ENCODE measurements at regions not wholly inside any gene's neighbourhood (a gene's known extent, or its start where the extent isn't known, plus 50 kb on each side); places are given as distances from the start of the nearest gene placed in this dataset.
"Not testable (repeated sequence)": the region's sequence is repeated elsewhere in the genome, so short reads cannot be mapped to it uniquely, and the experiment has no call there.

DNA sequence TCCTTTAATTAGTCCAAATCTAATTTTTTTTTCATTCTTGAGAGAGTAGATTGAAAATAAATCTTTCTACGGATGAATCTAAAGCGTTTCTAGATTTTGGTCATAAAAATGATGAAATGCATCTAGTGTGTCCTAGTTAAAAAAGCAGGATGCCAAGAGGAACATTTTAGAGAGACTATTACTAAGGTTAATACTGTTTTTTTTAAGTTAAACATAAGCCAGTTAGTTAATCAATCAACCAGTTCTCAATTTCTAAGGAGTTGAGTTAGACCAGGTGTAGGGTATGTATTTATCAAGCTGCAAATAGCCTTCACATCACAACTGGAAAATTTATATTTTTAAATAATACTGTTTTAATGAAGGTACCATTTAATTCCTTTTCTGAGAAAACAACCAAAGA, 679.5 kb upstream of the IGFBP7 start:
- no peak for DNase-seq

DNA sequence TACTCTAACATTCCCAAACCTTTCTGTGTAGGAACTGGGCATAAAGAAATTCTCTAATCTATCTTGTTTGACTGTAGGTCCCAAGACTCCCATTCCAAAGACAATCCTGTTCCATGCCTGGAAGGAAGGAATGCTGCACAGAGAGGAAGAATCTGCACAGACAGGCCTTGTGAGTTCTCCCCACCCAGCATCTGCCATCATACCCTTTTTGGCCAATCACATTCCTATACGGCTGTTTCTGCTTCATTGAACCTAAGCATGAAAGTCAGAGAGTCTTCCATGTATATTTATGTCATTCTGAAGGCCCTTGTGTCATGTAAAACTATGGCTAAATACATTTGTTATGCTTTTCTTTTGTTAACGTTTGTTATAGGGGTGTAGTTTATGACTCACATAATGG, 667.7 kb upstream of the IGFBP7 start:
- DNase-seq: no peak

DNA sequence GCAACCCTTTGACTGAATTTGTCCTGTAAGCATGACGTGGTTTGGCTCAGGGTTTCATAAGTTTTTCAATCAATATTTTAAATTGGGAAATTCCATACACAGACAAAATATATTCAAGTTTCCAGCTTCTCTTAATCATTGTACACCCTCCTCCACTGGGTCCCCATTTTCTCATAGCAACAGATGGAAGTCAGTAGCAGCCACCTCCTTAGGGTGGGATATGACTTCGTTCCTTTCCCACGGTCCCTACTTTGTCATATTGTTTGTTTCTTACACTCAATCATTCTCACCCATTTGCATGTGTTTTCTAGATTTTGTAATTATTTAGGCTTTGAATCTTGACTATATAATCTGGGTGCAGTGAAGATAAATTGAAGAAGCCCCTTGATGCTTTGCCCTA, 664.5 kb upstream of the IGFBP7 start:
- DNase-seq: no peak

DNA sequence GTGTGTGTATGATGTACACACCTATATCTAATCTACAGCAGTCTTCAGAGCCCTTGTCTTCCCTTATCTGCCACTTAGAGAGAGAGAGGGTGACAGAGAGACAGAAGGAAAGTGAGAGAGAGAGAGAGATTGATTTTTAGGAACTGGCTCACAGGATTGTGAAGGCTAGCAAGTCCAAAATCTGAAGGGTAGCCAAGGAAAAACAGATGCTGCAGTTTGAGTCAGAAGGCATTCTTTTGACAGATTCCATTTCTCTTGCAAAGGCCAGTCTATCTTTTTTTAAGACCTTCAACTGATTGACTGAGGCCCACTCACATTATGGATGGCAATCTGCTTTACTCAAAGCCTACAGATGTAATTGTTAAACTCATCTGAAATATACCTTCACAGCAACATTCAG, 664.0 kb upstream of the IGFBP7 start:
- no peak for DNase-seq

DNA sequence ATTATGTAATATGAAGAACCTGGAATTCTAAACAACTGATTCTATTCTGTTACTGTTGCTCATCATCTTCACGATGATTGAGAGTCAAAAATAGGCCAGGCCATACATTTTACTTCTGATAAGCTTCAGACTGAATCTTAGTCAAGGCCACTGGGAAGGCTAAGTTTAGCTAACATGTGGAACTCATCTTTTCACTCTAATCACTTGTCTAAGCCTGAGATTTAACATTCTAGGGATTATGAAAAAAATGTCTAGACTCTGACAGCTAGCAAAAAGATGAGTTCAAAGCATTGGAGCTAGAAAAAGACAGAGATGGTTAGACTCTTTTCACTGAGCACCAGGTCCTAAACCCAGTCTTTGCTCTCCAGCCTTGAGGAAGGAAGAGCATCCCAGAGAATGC, 656.2 kb upstream of the IGFBP7 start:
- DNase-seq: no peak

DNA sequence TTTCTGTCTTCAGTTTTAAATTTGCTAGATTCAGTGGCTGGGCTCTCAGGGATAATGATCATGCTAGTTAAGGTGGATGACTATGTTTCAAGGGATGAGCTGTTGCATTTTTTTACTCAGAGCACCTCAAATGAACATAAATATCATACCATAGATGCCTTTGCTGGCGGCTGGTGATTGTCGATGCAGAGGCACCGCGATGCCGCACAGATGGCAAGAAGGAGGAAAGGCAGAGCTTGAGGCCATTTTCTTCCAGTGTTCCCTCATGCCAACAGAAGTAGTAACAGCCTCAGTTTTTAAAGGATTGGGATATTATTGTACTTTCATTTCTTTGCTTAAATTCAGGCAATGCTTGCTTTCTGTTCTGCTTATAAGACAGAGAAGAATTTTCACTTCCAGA, 654.7 kb upstream of the IGFBP7 start:
- DNase-seq: no peak

DNA sequence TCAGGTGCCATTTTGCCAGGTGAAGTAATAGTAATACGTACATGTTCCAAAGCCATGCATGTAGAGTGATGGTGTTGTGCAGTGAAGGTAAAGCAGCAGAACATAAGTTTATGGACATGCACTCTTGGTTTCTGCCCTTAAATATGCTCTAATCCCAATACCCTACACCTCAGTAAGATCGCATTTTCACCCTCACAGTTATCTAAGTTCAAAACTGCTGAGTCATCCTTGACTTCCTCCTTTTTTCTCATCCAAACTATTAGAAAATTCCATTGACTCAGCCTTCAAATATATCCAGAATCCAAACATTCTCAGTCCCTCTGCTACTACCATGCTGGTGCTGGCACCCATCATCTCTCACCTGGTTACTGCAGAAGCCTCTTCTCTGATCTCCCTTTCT, 652.9 kb upstream of the IGFBP7 start:
- no peak for DNase-seq

DNA sequence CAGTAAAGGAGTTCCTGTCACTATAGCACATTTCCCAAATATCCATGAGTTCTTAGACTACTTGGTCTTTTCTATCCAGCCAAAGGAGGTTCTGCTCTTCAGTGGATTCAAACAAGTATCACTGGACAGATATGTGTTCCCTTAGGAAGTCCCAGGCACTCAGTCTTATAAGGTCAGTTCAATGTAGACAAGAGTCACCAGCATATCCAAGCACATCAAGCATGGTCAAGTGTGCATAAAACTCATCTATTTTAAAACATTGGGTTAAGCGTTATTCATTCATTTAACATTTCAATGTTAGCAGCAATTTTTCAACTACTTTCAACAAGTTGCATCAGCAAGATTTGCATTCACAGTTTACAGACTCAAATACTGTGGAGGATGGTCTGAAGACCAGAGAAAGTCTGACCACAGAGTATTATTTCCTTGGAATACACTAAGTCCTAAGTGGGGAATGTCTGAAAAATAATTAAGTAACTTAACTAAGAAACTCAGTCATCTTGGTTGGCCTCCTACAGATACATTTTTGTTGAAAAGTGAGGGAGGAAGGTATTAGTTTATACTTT, 630.5 kb upstream of the IGFBP7 start:
- no peak for DNase-seq

DNA sequence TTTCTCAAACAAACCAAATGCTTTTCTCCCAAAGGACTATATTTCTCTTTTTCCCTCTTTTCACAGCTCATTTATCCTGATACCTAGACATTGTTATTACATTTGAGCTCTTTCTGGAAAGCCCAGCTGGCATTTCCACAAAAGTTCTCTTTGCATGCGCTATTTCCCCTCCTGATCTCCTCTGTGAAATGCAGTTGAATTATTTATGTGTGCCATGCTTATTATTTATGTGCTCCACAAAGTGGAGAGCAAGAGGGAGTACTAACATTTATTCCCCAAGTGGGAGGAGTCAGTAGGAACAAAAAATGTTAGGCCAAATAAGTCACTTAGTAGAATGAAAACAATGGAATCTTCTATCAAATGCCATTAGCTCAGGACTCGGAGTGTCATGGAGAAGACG, 626.6 kb upstream of the IGFBP7 start:
- no peak for DNase-seq

DNA sequence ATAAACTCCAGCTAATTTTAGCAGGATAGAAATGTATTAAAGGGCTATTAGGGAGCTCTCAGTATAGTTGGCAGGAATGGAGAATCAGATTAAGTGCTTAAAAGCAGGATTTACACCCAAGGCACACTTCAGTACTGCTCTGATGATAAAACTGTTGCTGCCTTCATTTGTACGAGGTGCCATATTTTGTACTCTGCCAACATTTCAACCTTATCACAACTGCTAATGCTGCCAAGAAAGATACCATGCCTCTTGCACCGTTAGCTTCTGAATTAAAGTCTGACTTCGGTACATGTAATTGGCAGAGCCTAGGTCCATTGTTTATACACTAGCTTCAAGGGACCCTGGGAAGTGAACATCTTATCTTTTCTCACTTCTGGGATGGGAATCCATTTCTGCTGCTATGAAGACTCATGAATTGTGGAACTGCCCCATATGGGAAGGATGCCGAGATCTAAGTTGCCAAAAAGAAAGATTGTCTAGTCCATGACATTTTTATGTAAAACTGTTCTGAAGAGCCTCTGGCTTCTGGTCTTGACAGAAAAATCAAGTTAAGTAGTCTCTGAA, 624.0 kb upstream of the IGFBP7 start:
- DNase-seq: no peak

DNA sequence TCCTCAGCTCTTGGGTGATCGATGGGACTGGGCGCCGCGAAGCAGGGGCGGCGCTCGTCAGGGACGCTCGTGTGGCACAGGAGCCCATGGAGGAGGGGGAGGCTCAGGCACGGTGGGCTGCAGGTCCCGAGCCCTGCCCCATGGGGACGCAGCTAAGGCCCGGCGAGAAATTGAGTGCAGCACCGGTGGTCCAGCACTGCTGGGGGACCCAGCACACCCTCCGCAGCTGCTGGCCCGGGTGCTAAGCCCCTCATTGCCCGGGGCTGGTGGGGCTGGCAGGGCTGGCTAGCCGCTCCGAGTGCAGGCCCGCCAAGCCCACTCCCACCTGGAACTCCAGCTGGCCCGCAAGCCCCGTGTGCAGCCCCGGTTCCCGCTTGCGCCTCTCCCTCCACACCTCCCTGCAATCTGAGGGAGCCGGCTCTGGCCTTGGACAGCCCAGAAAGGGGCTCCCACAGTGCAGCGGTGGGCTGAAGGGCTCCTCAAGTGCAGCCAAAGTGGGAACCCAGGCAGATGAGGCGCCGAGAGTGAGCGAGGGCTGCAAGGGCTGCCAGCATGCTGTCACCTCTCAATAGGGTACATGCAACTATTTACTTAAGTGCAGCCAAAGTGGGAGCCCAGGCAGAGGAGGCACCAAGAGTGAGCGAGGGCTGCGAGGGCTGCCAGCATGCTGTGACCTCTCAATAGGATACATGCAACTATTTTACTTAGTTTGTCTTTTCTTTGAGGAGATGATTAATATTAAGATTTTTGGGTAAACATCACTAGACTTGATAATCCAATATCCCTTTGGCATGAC, 619.8 kb upstream of the IGFBP7 start:
- not testable (repeated sequence) for DNase-seq

DNA sequence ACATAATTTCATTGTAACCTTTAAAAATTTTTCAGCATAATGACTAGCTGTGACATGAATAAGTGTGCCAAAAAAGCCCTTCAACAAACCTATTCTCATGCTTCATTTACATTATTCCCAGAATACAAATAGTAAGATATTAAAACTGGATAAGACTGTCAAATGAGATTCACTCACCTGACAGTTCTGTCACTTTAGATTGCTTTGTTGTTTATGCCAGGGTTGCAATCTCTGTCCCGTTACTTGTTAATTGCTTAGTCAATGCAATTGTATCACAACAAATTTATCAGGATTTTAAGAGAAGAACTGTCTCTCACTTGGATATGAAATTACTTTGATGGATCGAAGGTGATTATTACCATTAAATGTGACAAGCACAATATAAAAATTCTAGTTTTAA, 616.0 kb upstream of the IGFBP7 start:
- DNase-seq: no peak

DNA sequence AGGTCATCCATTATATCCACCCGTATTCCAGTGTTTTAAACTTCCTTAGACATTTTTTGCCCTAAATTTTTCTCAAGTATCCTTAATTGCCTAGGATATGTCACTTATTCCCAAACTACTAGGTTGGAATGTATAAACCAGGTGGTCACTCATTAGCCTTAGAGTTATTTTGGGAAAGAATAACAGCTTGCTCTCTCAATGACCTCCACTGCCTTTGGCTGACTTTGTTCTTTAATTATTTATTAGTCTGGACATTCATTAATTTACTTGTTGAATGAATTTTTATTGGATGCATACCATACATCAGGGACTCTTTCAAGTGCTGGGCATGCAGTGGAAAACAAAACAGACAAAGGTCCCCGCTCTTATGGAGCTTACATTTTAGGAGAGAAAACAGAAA, 609.3 kb upstream of the IGFBP7 start:
- no peak for DNase-seq

DNA sequence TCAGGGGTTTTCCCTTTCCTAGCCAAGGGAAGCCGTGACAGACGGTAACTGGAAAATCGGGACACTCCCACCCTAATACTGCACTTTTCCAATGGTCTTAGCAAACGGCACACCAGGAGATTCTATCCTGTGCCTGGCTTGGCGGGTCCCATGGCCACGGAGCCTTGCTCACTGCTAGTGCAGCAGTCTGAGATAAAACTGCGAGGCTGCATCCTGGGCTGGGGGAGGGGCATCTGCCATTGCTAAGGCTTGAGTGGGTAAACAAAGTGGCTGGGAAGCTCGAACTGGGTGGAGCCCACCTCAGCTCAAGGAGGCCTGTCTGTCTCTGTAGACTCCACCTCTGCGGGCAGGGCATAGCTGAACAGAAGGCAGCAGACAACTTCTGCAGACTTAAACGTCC, 604.1 kb upstream of the IGFBP7 start:
- DNase-seq: not testable (repeated sequence)

DNA sequence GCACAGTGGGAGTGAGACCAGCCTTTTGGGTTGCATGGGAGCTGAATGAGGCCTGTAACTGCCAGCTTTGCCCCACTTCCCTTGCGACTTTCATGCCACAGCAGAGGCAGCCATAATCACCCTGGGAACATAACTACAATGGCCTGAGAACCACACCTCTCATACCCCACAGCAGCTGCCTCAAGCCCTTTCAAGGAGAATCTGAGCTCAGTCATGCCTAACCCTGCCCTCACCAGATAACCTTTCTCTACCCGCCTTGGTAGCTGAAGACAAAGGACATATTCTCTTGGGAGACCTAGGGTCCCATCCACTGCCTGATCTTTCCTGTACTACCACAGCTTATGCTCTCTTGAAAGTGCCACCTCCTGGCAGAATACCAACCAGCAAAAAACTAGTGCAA, 599.9 kb upstream of the IGFBP7 start:
- DNase-seq: no peak

DNA sequence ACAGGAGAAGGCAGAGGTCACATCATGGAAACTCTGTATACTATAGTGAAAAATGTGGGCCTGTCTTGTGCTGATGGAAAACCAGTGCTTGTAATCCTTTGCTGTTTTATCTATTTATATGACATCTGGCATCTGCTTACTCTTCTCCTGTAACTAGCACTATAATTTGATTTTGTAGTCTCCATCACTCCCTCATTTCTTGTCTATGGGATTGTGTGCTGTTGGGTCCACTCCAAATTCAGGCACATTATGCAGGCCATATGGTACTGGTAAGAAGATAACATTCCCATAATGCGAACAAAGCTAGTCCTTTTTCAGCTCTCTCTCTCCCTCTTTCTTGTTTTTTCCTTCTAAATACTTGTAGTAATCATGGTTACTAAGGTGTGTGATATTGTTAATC, 581.2 kb upstream of the IGFBP7 start:
- DNase-seq: no peak

DNA sequence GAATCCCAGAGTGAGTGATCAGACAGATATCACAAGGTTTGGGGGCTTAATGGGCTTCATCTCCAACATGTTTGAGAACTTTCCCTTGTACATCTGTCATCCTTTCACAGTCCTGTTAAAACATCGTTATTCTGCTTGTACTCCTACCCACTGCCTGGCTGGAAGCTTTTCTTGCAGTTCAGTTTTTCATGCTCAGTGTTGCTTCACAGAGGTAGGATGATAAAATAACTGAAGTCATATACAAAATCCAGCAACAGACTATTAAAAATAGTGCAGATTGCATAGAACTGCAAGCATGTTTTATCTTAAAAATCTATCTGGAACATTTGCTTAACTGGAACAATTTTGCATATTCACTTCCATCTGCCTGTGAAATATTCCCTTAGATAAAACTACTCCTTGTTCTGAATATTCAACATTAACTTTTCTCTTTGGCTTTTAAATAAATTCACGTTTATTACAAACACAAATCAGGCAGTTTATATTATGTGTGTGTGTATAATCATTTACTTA, 579.6 kb upstream of the IGFBP7 start:
- no peak for DNase-seq

DNA sequence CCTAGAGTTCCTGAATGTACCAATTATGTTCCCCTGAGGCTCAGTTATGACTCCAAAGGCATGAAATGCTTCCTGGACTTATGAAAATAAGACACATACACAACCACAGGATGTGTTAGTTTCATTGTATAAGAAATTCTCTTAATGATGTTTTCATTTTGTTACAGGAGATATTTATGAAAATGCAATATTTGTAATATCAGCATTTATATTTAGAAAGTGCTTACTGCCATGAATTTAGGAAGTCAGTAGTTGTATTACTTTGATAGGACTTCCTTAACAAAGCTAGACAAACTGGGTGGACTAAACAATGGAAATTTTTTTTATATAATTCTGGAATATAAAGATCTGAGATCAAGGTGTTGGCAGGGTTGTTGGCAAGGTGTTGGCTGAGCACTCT, 572.1 kb upstream of the IGFBP7 start:
- DNase-seq: no peak

DNA sequence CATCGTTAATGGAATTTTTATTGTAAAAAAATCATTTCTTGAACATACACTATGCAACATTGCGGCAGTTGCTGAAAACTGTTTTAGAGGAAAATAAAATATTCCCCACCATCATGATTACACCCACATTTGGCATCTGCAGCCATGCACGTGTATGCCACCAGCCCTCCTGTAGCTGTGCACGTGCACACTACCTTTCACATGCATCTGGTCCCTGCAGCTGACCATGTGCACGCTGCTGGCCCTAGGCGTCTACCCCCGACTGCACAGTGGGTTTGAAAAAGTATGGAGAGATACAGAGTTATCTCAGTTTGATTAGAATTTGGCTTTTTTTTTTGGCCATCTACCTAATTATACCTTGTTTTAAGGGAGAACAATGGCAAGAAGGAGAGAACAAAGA, 569.8 kb upstream of the IGFBP7 start:
- DNase-seq: no peak

DNA sequence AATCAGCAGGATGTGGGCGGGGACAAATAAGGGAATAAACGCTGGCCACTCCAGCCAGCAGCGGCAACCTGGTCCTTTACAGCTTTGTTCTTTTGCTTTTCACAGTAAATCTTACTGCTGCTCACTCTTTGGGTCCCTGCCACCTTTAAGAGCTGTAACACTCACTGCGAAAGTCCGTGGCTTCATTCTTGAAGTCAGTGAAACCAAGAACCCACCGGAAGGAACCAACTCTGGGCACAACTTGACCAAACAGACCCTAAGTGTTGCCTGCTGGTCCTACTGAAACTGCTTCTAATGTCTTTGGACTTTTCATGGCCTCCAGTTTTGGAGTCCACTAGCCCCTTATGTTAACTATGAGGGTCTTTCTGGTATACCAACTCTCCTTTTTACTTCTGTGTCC, 566.2 kb upstream of the IGFBP7 start:
- DNase-seq: no peak

DNA sequence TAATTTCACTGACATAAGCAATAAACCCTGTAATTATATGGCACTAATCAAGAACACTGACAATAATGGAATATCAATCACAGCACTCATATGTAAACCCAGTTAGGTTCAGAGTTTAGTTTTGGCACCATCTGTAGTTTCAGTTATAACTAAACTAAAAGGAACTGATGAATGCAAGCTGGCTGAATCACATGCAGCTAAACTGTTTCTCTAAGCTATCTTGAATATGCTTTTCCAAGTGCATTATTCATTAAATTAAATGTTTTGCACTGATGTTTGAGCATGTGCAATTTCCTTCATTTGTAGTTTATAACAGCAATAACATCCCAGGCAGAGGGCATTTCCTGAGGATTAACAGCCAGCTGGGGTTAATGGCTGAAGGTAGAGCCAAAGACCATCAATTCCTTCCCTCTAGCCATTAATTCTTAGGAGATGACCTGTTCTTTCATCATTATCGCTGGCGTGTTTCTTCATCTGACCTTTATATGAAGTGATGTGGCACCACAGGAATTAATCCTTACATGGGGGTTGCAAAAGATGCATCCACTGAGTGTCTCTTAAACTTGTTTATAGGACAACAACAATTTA, 562.8 kb upstream of the IGFBP7 start:
- no peak for DNase-seq

DNA sequence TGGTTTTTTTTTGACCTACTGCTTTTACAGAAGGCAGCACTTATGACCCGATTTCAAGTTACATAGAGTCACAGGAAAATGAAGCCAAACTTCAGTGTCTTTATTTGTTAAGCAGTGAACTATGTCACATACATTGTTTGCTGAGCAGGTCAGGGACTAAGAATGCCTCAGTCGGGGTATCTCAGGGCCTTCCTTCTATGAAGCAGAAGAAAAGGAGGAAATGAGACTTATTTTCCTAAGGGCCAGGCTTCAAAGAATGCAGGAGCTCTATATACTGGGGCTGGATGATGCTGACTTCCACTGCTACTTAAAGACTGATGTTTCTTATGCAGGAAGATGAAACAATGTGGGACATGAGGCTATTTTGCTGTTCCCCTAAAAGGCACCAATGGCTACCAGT, 558.4 kb upstream of the IGFBP7 start:
- no peak for DNase-seq

DNA sequence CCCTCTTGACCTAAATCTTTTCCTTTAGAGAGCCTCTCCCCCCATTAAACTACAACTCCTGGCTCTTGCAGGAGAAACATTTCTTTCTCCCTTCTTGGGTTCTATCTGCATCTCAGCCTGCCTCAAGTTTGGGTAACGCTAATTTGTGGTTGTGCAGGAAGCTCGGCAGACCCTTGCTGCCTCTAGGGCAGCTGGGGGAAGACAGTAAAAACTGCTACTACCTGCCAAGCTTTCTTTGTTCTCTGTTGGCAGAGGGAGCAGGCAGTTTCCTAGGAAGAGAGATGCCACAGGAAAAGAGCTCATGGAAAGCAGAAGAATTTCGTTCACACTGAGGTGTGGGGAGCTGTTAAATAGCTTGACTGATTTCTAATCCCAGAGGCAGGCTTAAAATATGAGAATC, 555.6 kb upstream of the IGFBP7 start:
- no peak for DNase-seq

DNA sequence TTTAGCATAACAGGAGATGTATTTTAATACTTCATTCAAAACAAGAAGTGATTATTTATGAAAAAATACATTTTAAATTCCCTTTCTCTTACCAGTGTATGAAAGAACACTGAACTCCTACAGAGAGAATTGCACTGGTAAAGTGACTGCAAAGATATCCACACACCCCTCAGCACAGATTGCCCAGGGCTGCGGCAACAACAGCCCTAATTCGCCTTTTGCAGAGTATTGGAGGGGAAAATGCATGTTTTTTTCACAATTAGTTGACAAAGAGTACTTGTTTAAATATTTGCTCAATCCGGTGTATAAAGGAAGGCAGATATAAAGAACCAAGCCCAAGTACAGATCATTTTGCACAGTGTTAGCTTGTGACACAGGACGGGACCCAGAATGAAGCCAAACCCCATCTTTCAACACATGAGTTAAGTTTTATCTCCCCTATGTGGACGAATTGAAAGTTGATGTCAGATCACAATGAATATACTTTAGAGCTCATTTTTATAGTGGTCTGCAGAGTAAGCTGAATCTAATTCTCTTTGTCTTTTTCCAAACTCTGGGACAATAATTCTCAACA, 551.4 kb upstream of the IGFBP7 start:
- DNase-seq: no peak

Measured in midbrain (tissue), 1 donor.